Endothelial cell of umbilical vein (primary cell): ENCODE measurements at regions not wholly inside any gene's neighbourhood (a gene's known extent, or its start where the extent isn't known, plus 50 kb on each side); places are given as distances from the start of the nearest gene placed in this dataset.

Experiments used
- BruUV-seq: library from RNA; stranded (reverse); fragments of 400-500 nt; replicated peaks from 2 replicates; lab custom pipeline; 2021; lab: Mats Ljungman, UMichigan
- CTCF ChIA-PET: fragments of 300-600, 350-600 bp; sonication (Branson Sonifier 250); formaldehyde crosslinking; loops from one replicate; lab custom pipeline; 2021; ENCODE audit warnings: antibody characterized with exemption, inconsistent platforms; lab: Charles Lee
- POLR2A ChIA-PET: fragments of 300-600, 350-600 bp; sonication (Branson Sonifier 250); formaldehyde crosslinking; loops from one replicate; lab custom pipeline; 2021; ENCODE audit warnings: antibody characterized with exemption, inconsistent platforms; lab: Charles Lee
- DNase-seq: peaks from one replicate; pipeline ENCODE4 v3.0.0-alpha.2; 2011; ENCODE audit warnings: low read depth, low spot score
- FAIRE-seq: peaks from 2 replicates; lab custom pipeline; 2011; peaks lifted over from hg19 to GRCh38; lab: Jason Lieb, UNC
- H2AFZ ChIP-seq: 2 replicates; pipeline ENCODE4 v1.6.0; 2012; ENCODE audit warnings: low read depth, low read length, control low read depth, inconsistent platforms
- H3K27ac ChIP-seq: 2 replicates; pipeline ENCODE4 v1.5.1; 2011; ENCODE audit warnings: low read depth, mild to moderate bottlenecking, control low read depth, low read length, moderate library complexity; ENCODE audit not compliant: insufficient read depth
- H3K27me3 ChIP-seq, 2 experiments: 2 replicates each; pipeline versions ENCODE4 v1.6.0 to v1.6.1; 2011; ENCODE audit warnings: low read length in 2 of 2, mixed read lengths in 1 of 2; ENCODE audit not compliant: control insufficient read depth in 2 of 2, insufficient read depth in 2 of 2
- H3K36me3 ChIP-seq, 2 experiments: 2 replicates in 1 of 2; 3 replicates in 1 of 2; pipeline ENCODE4 v1.5.1; 2011; ENCODE audit warnings: low read length in 2 of 2, mild to moderate bottlenecking in 1 of 2, moderate library complexity in 1 of 2; ENCODE audit not compliant: control insufficient read depth in 2 of 2, insufficient read depth in 2 of 2; ENCODE audit errors: extremely low read depth in 1 of 2
- H3K4me1 ChIP-seq: 3 replicates; pipeline ENCODE4 v1.5.1; 2011; ENCODE audit warnings: mild to moderate bottlenecking, low read length; ENCODE audit not compliant: control insufficient read depth, insufficient read depth; ENCODE audit errors: extremely low read depth
- H3K4me2 ChIP-seq: 2 replicates; pipeline ENCODE4 v1.6.1; 2011; ENCODE audit warnings: low read length, control low read depth, mixed read lengths; ENCODE audit not compliant: insufficient read depth
- H3K4me3 ChIP-seq, 3 experiments: fragments of 200-600 bp in 1 of 3; sonication (generic), shearing (Covaris generic) in 1 of 3; replicated peaks in 1 of 3; 2 replicates each; pipeline ENCODE4 v1.5.1; 2011 to 2016; ENCODE audit warnings: control low read depth in 3 of 3, low read length in 3 of 3, mild to moderate bottlenecking in 2 of 3, inconsistent platforms in 1 of 3, low read depth in 1 of 3, moderate library complexity in 1 of 3; ENCODE audit not compliant: insufficient read depth in 1 of 3
- H3K79me2 ChIP-seq: 2 replicates; pipeline ENCODE4 v1.6.0; 2012; ENCODE audit warnings: low read length, inconsistent platforms; ENCODE audit not compliant: control insufficient read depth, insufficient read depth
- H3K9ac ChIP-seq: replicated peaks from 2 replicates; pipeline ENCODE3; 2011; ENCODE audit warnings: low read length, control low read depth; ENCODE audit not compliant: insufficient read depth; ENCODE audit errors: extremely low read depth
- H3K9me1 ChIP-seq: replicated peaks from 3 replicates; pipeline ENCODE4 v1.6.0; 2011; ENCODE audit warnings: mild to moderate bottlenecking, low read length; ENCODE audit not compliant: control insufficient read depth, insufficient read depth; ENCODE audit errors: extremely low read depth
- H3K9me3 ChIP-seq: replicated peaks from 2 replicates; pipeline ENCODE4 v1.5.1; 2012; ENCODE audit warnings: low read length, inconsistent platforms; ENCODE audit not compliant: control insufficient read depth, insufficient read depth
- H4K20me1 ChIP-seq: replicated peaks from 2 replicates; pipeline ENCODE3; 2011; ENCODE audit warnings: mild to moderate bottlenecking, low read length; ENCODE audit not compliant: control insufficient read depth, insufficient read depth; ENCODE audit errors: extremely low read depth
- CTCF ChIP-seq, 2 donors: IDR thresholded peaks; 1 replicate in 1 of 2; 2 replicates in 1 of 2; pipeline ENCODE4 v1.5.1; 2011; ENCODE audit warnings: low read length in 2 of 2, mild to moderate bottlenecking in 2 of 2, moderate library complexity in 2 of 2, control low read depth in 1 of 2, inconsistent platforms in 1 of 2, low read depth in 1 of 2; ENCODE audit not compliant: insufficient read depth in 1 of 2; ENCODE audit errors: extremely low read depth in 1 of 2
- EZH2 ChIP-seq: IDR thresholded peaks from 2 replicates; pipeline ENCODE4 v1.6.1; 2012; ENCODE audit warnings: borderline replicate concordance, low read depth, mild to moderate bottlenecking, moderate library complexity, low read length, inconsistent platforms; ENCODE audit not compliant: severe bottlenecking
- FOS ChIP-seq: IDR thresholded peaks from 2 replicates; pipeline ENCODE4 v1.6.1; 2011; ENCODE audit warnings: mild to moderate bottlenecking, low read length, moderate library complexity, borderline replicate concordance; ENCODE audit not compliant: insufficient read depth
- GATA2 ChIP-seq: IDR thresholded peaks from 2 replicates; pipeline ENCODE4 v1.7.0; 2011; ENCODE audit warnings: low read depth, mild to moderate bottlenecking, moderate library complexity, mixed read lengths, low read length; ENCODE audit not compliant: insufficient read length, insufficient read depth
- JUN ChIP-seq: IDR thresholded peaks from 2 replicates; pipeline ENCODE4 v1.6.1; 2011; ENCODE audit warnings: borderline replicate concordance, low read depth; ENCODE audit not compliant: insufficient read length, insufficient read depth
- MAX ChIP-seq: IDR thresholded peaks from 2 replicates; pipeline ENCODE4 v1.6.1; 2011; ENCODE audit not compliant: insufficient read depth, insufficient read length
- MYC ChIP-seq: IDR thresholded peaks from one replicate; pipeline ENCODE4 v1.6.1; 2011; ENCODE audit warnings: mild to moderate bottlenecking, low read depth, low read length
- POLR2A ChIP-seq: IDR thresholded peaks from 2 replicates; pipeline ENCODE4 v1.6.1; 2012; ENCODE audit warnings: low read depth, mild to moderate bottlenecking, control low read depth, low read length
- POLR2AphosphoS5 ChIP-seq: IDR thresholded peaks from 2 replicates; pipeline ENCODE4 v1.6.1; 2012; ENCODE audit warnings: low read depth, mild to moderate bottlenecking, control low read depth, low read length, moderate library complexity; ENCODE audit not compliant: insufficient read depth
- dilution Hi-C: fragments of 300-500 bp; cut with MboI; formaldehyde crosslinking; loops from one replicate; pipeline ENCODE4 v1.15.0; 2019; ENCODE audit warnings: low sequenced_read_pairs; ENCODE audit not compliant: extremely low pct_ligation_motif_present
- intact Hi-C: fragments of 100-400 bp; cut with micrococcal nuclease; formaldehyde crosslinking; loops from one replicate; pipeline ENCODE4 v1.10.0; 2022

GRCh38 chr1:217067642-217068041, 344.4 kb upstream of the ESRRG start:
- Histone ChIP-seq H3K4me1 (no peaks in the 10 kb centered on the region), H3K27ac (no peak overlapping the region), H3K4me2 (no peak overlapping the region), H3K9ac (no peak overlapping the region), H3K9me1 (no peaks in the 10 kb centered on the region), H3K79me2 (no peaks in the 10 kb centered on the region), H3K4me3 (no peak overlapping the region), H3K36me3 (no peaks in the 10 kb centered on the region), H4K20me1 (no peaks in the 10 kb centered on the region), H3K9me3 (peaks cover 2% of the 10 kb centered on the region), H3K27me3 (no peaks in the 10 kb centered on the region), H2AFZ (no peak overlapping the region)
- no TSS peak for BruUV-seq
- ChIA-PET POLR2A (no interaction called here), CTCF (no interaction called here)
- FAIRE-seq = no peak
- DNase-seq = no peak
- TF ChIP-seq MYC = no peak
- no peak for TF ChIP-seq GATA2
- no peak for TF ChIP-seq MAX
- TF ChIP-seq POLR2AphosphoS5 = no peak
- no peak for TF ChIP-seq EZH2
- no peak for TF ChIP-seq JUN
- TF ChIP-seq POLR2A = no peak
- no peak for TF ChIP-seq CTCF (IDR thresholded peaks at IDR 0.05; ENCODE audit: extremely low read depth in 1 of 2, insufficient read depth in 1 of 2, low read depth in 1 of 2, low read length in 2 of 2)
- no peak for TF ChIP-seq FOS
- dilution Hi-C loops = no loop called here
- intact Hi-C loops = no loop called here
